ENCODE measurements at regions not wholly inside any gene's neighbourhood (a gene's known extent, or its start where the extent isn't known, plus 50 kb on each side); places are given as distances from the start of the nearest gene placed in this dataset.
"Not testable (repeated sequence)": the region's sequence is repeated elsewhere in the genome, so short reads cannot be mapped to it uniquely, and the experiment has no call there.

GRCh38 chrX:39421006-39421405 is 619.7 kb downstream of the MID1IP1 start:
- DNase-seq, result no peak

- DNase-seq, result no peak
Measured at GRCh38 chrX:39425124-39425806, 624.0 kb downstream of the MID1IP1 start.

- DNase-seq, result no peak
Measured at GRCh38 chrX:39426101-39426500, 624.8 kb downstream of the MID1IP1 start.

GRCh38 chrX:39427492-39427891 is 626.2 kb downstream of the MID1IP1 start:
- no peak for DNase-seq

GRCh38 chrX:39427906-39428305 is 626.6 kb downstream of the MID1IP1 start:
- DNase-seq, result no peak

- DNase-seq, result no peak
Measured at GRCh38 chrX:39430551-39430950, 629.3 kb downstream of the MID1IP1 start.

GRCh38 chrX:39431893-39432292 is 630.6 kb downstream of the MID1IP1 start:
- DNase-seq, result no peak

- not testable (repeated sequence) for DNase-seq
Measured at GRCh38 chrX:39434671-39435070, 633.4 kb downstream of the MID1IP1 start.

- DNase-seq, result not testable (repeated sequence)
Measured at GRCh38 chrX:39436538-39436937, 635.3 kb downstream of the MID1IP1 start.

GRCh38 chrX:39437670-39438441 is 636.6 kb downstream of the MID1IP1 start:
- DNase-seq, result no peak

- DNase-seq, result no peak
Measured at GRCh38 chrX:39438603-39439602, 637.6 kb downstream of the MID1IP1 start.

GRCh38 chrX:39439906-39440798 is 638.9 kb downstream of the MID1IP1 start:
- DNase-seq, result no peak

GRCh38 chrX:39440799-39441284 is 639.6 kb downstream of the MID1IP1 start:
- no peak for DNase-seq

GRCh38 chrX:39442332-39442731 is 641.1 kb downstream of the MID1IP1 start:
- DNase-seq, result no peak

- no peak for DNase-seq
Measured at GRCh38 chrX:39443240-39443639, 642.0 kb downstream of the MID1IP1 start.

- DNase-seq, result no peak
Measured at GRCh38 chrX:39445336-39445735, 644.1 kb downstream of the MID1IP1 start.

- no peak for DNase-seq
Measured at GRCh38 chrX:39449352-39449751, 648.1 kb downstream of the MID1IP1 start.

GRCh38 chrX:39450234-39450977 is 647.4 kb downstream of the BCOR start:
- no peak for DNase-seq

GRCh38 chrX:39451046-39451445 is 646.7 kb downstream of the BCOR start:
- no peak for DNase-seq

- DNase-seq, result no peak
Measured at GRCh38 chrX:39452401-39452800, 645.4 kb downstream of the BCOR start.

All from NCI-H2081 treated with DMSO at 0.1 percent for 48 hours (cell line).